Daoy (cell line): ENCODE measurements at regions not wholly inside any gene's neighbourhood (a gene's known extent, or its start where the extent isn't known, plus 50 kb on each side); places are given as distances from the start of the nearest gene placed in this dataset.
A peak's percentile ranks its signal among the peaks of the same experiment; 100 is the strongest.

ENCODE experiments used
- DNase-seq: peaks from one replicate; pipeline ENCODE4 v3.0.0-alpha.2; 2015; ENCODE audit warnings: low read depth

GRCh38 chr3:132236701-132237651, 80.2 kb upstream of the ACP3 start:
- DNase-seq = no peak

- DNase-seq = no peak
These were observed 79.6 kb upstream of the ACP3 start for GRCh38 chr3:132237652-132238032.

DNA sequence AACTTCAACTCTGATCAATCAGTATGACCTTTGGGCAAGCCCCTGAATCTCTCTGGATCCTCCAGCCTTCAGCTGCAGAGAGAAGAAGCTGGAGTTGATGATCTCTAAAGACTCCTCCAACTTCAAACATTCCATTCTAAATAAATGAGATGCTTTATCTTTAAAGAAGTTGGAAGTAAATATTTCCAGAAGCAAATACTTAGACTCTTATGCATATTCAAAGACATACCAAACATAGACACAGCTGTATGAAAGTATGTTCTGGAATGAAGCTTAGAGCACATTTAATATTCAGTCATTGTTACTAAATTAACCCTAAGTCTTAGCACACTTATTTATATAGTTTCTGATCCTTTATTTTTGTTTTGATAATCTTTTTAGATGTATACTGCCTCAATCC, 77.6 kb upstream of the ACP3 start:
- DNase-seq = no peak

- DNase-seq = no peak
These were observed 75.3 kb upstream of the ACP3 start for GRCh38 chr3:132241776-132242514.

DNA sequence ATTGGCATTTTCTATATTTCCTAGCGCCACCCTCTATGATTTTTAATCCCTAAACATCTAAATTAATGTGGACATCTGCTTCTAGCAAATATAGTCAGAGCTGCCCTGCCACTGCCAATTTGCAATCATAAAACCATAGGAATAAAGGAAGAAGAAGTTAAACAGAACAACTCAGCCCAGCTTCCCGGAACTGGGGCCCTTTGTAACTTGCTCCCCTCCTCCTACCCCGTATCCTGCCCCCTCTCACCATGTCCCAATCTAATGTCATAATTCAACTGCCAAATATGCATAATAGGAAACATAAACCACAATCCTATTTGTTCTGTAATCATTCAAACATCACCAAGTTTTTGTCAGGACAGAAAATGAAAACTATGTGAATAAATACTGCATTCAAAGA, 74.4 kb upstream of the ACP3 start:
- no peak for DNase-seq

- peak; percentile 7 for DNase-seq
These were observed 71.6 kb upstream of the ACP3 start for GRCh38 chr3:132245552-132246142.

- no peak for DNase-seq
These were observed 71.0 kb upstream of the ACP3 start for GRCh38 chr3:132246212-132246611.

GRCh38 chr3:132247211-132247610, 70.0 kb upstream of the ACP3 start:
- no peak for DNase-seq

- no peak for DNase-seq
These were observed 68.7 kb upstream of the ACP3 start for GRCh38 chr3:132248490-132248889.

- peak; percentile 66 for DNase-seq
These were observed 63.8 kb upstream of the ACP3 start for GRCh38 chr3:132253262-132253878.

DNA sequence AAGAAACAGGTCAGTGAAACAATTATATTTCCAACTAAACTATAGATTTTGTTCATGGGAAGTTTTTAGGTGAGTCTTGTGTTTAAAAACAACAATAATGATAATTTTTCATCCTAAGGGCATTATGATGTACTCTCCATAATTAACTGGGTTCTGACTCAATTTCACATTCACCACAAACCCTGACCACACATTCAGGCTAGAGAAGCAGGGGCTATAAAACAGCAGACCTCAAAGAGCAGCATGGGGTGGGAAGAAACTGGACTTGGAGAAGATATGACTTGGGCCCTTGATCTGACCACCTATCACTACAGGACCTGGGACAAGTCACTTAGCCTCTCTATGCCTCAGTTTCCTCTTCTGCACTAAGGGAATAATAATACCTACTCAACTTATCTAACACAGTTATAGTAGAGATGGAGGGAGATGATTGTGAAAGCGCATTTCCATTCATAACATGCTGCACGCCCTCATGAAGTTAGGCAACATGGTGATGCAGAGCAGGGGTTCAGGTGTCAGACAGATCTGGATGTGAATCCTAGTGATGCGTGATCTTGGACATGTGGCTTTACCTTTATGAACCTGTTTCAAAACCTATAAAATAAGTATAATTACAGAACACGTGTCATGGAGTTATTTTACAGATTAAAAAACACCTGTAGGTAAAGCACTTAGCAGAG, 63.0 kb upstream of the ACP3 start:
- DNase-seq = peak; percentile 82

- DNase-seq = peak; percentile 95
These were observed 62.0 kb upstream of the ACP3 start for GRCh38 chr3:132255041-132255745.

GRCh38 chr3:132256989-132257388, 60.2 kb upstream of the ACP3 start:
- DNase-seq = peak; percentile 72

- no peak for DNase-seq
These were observed 55.7 kb upstream of the ACP3 start for GRCh38 chr3:132261506-132261905.

- DNase-seq = no peak
These were observed 54.9 kb upstream of the ACP3 start for GRCh38 chr3:132262305-132262704.

DNA sequence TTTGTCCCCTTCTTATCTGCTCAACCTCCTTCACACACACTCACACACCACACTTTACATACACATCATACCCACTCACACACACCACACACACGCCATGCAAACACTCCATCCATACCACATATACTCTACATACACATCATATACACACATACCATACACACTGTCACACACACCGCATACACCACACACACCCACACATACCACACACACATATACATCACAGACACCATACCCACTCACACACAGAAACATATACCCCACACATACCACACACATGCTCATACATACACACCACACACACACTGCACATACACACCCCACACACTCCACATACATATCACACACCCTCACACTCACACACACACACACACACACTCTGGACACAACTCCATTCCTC, 54.3 kb upstream of the ACP3 start:
- no peak for DNase-seq

DNA sequence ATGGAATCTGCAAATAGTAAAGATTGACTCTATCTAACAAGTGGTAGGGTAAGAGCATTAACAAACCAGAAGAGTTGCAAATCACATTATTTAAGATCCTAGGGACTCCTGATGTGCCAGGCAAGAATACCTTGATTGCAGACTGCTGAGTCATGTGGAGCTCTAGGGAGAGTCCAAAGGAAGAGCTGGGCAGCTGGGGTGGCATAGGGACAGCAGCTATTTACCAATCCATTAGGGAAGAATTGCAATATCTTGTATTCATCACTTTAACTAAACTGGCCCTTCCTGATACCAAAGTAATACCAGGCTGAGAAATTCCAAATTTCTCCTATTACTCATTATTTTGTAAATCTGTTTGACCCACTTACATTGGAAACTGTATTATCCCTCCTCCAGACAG, 52.2 kb upstream of the ACP3 start:
- no peak for DNase-seq

- DNase-seq = no peak
These were observed 51.7 kb upstream of the ACP3 start for GRCh38 chr3:132265488-132265887.

GRCh38 chr3:132267391-132267993, 49.7 kb upstream of the ACP3 start:
- DNase-seq = no peak
